AG08396 (cell line): ENCODE measurements at regions not wholly inside any gene's neighbourhood (a gene's known extent, or its start where the extent isn't known, plus 50 kb on each side); places are given as distances from the start of the nearest gene placed in this dataset.

Experiments
- DNase-seq: peaks from one replicate; pipeline ENCODE4 v3.0.0; 2012; ENCODE audit warnings: low spot score, mixed read lengths

DNA sequence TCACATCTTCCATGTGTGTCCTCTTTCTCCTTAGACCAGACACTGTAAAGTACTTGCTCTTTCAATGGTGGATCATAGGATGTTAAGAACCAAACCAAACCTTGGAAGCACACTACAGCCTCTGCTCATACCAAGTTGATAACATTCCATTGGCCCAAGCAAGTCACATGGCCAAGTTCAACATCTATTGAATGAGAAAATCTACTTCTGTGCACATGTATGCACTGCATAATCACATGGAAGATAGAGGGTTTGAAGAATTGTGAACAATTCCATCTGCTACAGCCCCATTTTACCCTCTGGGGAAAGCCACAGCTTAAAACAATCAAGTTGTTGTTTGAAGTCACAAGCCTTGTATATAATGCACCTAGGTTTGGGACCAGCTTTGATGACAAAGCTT lies 68.2 kb downstream of the MFAP3 start:
- DNase-seq = no peak

DNA sequence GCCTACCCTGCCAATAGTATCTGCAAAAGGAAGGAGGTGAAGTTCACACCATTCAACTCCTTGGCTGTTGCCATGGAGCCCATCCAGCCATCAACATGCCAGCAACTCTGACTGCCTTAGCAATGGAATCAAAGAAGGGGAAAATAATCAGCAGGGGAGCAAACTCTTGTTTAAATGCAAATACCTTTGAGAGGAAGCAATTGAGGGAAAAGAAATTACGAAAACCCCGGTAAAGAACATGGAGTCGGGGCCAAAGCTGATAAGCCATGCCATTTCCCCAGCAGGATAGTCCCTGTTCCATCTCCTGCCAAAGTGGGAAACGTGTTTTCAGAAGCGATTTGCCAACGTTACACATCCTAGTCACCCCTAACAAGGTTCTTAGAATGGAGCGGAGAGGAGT lies 69.0 kb downstream of the MFAP3 start:
- no peak for DNase-seq

DNA sequence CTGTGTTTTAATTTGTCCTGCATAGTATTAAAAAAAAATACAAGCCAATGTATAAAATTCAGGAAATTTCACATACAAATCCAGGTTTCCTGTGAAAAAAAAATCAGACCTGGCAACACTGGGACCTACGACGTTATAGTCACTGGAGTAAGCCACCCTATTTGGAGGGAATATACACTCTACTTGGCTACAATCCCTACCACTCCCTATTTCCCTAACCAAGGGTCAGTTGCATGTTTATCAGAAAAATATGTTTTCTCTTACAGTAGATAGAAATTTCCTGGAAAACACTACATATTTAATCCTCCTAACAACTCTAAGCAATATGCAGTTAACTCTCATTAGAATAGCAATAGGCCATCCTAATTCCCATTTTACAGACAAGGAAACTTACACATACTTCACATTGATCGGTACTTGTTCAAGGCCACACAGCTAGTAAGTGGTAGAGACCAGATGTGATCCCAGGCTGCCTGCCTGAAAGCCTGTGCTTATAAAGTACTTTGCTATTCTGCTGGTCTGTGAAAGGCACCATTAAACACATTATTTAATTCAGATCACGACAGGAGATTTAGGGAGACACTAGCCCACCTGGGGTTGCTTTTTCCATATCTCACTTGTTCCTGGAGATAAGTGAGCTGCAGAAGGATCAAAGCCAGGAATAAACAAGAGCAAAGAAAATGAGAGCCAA lies 70.8 kb downstream of the MFAP3 start:
- DNase-seq = no peak

DNA sequence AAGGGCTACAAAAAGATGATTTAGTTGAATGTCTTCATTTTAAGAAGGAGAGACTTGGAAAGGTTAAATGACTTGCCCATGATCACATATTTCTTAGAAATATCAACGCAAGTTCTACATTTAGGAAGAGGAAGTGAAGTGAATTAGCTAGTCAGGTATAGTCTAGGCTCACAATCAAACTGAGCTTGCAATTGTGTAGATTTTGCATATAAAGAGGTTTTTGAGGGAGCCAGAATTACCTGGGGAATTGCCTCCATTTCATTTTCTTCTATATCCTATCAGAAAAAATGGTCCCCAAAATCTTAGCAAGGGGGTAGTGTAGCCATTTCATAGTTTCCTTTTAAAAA lies 71.3 kb downstream of the MFAP3 start:
- no peak for DNase-seq

DNA sequence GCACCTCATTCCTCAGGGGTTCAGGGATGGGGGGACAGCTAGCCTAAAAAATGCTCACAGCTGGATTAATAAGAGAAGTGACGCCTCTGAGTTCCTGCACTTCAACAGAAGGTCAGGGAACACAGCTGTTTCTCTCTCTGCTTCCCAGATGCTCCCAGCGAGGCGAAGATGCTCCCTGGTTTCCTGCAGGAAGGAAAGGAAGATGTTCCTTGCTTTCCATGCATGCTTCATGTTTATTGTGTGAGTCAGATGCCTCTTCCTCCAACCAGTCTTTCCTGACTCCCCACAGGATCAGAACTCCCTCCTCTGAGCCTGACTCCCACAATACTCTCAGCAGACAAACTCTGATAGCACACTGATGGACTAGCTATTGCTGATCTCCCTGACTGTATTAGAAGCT lies 71.9 kb downstream of the MFAP3 start:
- no peak for DNase-seq

DNA sequence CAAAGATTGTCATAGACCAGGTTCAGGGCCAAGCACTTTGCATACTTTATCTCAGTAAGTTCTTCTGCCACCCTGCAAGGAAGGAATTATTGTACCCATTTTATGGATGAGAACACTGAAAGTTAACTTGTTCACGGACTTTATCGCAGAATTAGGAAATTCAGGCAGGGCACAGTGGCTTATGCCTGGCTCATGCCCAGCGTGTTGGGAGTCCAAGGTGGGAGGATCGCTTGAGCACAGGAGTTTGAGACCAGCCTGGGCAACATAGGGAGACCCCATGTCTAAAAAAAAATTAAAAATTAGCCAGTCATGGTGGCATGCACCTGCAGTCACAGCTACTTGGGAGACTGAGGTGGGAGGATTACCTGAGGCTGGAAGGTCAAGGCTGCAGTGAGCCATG lies 72.4 kb downstream of the MFAP3 start:
- DNase-seq = no peak

DNA sequence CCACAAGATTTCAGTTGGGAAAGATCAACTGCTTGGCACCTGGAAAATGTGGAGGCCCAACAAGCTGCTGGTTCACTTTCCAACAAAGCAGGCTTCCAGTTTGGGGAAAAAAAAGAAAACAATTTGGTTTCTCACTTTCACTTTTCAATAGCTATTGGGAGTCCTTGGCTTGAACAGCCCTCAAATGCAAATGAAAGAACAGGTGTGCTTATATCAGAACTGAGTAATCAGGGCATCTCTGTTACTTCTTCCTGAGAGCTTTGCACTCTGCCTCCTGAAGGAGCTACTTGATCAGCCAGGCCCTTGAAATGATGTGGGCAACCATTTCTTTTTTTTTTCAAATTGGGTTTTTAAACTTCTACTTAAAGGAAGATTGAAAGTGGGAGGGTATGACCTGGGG lies 73.5 kb downstream of the MFAP3 start:
- DNase-seq = no peak

DNA sequence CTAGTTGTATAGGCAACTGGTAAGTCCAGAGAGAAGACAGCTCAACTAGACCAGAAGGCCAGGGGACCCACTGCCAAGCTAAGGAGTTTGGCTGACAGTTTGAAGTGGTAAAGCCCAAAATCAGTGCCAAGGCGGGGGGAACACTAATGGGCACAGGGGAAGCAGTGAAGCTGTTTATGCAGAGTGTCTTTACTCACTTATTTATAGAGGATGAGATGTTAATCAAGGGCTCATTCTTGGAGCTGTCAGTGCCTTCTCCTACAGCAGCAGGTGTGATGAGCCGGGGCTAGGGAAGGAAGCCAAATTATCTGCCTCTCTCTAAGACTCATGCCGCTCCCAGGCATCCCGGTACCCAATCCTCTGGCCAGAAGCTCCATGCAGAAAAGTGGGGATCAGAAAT lies 75.2 kb upstream of the GALNT10 start:
- no peak for DNase-seq

DNA sequence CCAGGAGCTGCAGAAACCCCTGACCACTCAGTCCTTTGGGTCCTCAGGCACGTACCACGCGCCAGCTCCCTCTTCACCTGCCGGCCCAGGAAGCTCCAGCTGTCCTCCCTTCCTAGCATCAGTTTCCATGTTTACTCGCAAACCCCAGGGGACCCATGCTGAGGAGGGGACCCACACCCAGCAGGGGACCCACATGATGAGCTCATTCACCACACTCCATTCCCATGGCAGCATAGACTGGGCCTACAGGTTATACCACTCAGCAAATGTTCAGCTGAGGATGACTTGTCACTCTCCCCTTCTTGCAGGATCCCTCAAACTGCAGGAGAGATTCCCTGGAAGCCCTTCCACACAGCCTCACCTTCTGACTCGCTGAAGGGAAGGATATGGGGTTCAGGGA lies 73.5 kb upstream of the GALNT10 start:
- no peak for DNase-seq

DNA sequence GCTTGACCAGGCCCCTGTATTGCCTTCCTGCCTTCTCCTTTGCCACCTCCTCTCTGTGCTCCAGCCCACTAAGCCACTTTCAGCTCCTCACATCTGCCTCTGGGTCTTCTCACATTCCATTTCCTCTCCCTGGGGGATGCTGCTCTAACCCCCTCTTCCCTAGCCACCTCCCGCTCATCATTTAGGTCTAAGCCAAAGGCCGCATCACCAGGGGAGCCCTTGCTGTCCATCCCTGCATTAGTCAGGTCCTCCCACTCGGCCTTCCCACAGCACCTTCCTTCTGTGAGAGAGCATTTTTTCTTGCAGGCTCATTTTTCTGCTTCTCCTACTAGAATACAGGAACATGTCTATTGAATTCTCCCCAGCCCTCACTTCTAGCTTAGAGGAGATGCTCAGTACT lies 72.6 kb upstream of the GALNT10 start:
- DNase-seq = no peak

DNA sequence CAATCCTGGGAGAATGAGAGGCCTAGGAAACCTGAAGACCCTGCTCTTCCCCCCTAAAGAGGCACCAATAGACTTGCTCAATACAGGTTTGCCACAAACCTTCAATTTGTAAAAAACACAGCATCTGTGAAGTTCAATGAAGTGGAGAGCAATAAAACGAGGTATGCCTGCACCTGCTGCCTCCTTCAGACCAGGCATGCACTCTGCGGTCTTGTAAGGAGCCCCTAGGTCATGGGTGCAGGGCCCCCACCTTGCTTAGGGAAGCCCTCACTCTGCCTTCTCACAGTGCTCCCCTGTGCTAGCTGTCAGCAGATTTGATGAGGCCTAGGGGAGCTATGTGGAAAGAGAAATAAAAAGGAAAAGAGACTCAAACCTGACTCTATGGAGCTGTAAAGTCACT lies 72.1 kb upstream of the GALNT10 start:
- no peak for DNase-seq

DNA sequence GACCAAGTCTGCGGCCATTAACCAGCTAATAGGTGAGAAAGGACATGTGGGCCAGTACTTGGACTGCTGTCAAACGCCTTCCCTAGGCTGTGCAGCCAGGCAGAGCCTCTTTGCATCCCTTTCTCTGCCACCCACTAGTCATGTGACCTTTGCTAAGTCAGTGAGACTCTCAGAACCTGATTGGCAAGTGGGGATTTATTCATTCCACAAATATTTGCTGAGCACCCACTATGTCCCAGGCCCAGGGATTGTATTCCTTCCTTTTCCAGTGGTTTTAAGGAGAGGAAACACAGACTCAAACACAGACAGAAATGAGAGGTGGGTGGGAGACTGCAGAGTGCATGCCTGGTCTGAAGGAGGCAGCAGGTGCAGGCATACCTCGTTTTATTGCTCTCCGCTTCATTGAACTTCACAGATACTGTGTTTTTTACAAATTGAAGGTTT lies 71.6 kb upstream of the GALNT10 start:
- peak; percentile 41 for DNase-seq

DNA sequence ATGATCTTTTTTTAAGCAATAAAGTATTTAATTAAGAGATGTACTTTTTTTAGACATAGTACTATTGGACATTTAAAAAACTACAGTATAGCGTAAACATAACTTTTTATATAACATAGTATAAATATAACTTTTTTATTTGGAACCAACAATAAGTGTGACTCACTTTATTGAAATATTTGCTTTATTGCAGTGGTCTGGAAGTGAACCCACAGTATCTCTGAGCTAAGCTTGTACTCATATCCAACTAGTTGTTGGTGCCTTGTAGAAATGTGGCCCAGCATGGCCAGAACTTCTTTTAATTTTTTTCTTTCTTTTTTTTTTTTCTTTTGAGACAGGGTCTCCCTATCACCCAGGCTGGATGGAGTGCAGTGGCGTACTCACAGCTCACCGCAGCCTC lies 61.5 kb upstream of the GALNT10 start:
- DNase-seq = no peak

DNA sequence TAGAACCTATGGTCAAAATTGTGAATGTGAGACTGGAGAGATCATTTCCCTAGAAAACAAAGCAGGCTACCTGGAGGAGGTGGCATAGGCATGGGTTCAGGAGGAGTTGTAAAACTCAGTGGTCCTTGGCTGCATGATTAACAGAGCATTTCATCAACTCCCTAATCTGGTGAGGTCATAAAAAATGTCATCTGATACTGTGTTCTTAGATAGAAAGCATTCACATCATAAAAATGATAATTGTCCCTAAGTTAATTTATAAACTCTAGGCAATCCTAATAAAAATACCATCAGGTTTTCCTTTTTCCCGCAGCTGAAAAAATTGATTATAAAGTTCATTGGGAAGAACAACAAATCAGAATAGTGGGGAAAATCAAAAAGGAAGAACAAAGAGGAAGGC lies 60.6 kb upstream of the GALNT10 start:
- no peak for DNase-seq

DNA sequence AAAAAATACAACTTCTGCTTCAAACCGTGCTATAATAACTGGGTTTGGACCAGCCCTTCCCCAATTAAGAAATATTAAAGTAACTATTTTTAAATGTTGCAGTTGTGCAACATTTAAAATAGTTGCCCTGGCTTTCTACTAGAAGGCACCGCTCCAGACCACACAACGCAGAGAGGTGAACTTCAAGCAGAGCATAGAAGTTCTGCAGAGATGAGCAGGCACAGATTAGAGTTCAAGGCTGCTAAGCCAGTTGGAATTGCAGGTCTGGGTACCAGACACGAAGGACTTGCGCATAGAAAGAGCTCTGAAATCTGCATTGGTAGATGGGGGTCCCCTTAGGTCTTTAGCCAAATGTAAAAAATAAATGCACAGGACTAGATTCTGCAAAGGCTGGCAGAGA lies 58.7 kb upstream of the GALNT10 start:
- no peak for DNase-seq

DNA sequence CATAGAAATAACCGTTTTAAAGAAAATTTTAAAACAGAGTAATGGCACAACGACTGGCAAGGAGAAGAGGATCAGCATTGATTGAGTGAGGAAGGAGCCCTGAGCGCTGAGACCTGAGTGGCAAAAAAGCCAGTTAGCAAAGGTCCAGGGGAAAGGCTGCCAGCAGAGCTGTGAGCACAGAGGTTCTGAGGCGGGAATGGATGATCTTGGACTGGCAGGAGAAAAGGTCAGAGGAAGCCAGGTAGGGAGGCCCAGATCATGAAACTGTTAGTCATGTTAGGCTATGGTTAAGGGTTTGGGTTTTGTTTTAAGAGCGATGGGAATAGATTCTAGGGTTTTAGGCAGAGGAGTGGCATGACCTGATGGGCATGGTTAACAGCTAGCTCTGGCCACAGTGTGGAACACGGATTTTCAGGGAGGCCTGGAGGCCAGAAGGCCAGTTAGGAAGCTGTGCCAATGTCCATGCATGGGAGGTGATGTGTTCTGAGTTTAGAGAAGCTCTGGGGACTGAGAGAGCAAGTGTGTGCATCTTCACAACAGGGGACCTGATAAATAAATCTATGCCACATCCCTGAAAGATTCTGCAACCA lies 57.7 kb upstream of the GALNT10 start:
- no peak for DNase-seq

DNA sequence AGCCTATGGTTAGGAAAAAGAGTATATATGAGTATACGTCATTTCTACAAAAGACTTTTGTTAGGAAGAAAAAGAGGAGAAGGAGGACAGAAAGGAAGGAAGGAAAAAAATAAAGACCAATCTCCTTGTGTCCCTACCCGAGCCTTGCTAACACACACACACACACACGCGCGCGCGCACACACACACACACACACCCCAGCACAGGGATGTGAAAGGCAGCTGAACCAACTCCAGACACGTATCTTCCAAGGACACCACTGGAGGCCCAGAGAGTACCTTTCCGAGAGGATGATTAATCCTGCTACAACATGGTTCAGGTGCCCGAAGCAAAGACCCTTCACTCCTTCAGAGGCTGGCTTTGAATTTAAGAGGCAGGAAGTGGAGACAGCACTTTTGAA lies 56.9 kb upstream of the GALNT10 start:
- no peak for DNase-seq

DNA sequence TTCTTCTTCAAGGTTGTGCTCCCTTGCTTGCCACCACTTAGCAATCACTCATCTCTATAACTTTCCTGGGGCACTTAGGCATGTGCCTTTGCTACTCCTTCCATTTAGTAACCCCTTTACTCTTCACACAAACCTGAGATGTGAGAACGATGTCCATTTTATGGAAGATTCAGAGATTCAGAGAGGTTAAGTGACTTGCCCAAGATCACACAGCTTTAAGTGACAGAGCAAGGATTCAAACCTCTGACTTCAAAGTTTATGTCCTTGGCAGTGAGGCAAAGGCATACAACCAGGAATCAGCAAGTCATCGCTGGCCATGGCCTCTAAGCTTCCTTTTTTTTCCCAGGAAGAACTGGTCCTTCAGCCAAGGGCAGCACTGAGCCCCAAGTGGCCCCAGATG lies 56.0 kb upstream of the GALNT10 start:
- no peak for DNase-seq

DNA sequence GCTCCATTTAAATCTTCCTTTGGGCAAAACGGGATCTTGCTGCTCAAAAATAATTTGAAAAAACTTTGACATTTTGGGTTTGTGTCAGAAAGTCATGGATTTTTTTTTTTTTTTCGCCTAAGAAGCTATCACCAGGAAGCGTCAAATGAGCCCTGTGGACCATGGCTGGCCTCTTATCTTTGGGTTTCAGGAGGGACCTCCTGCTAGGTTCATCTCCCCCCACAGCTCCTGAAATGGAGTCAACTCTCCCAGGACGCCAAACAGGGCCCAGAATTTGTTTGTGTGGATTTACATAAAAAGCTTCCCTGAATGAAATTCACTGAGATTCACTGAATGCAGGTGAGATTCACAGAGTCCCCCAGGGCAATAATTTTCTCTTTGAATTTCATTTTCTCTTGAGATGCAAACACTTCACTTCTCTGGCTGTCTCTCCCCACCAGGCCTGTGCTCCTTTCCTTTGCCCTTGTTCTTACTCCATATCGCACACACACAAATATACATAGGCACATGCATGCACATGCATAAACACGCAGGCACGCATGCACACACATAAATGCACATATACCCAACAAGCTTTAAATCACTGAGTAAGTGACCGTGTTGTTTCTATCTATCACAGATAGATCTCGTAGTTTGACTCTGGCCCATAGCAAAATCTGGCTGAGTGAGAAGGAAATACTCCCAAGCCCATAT lies 55.3 kb upstream of the GALNT10 start:
- no peak for DNase-seq

DNA sequence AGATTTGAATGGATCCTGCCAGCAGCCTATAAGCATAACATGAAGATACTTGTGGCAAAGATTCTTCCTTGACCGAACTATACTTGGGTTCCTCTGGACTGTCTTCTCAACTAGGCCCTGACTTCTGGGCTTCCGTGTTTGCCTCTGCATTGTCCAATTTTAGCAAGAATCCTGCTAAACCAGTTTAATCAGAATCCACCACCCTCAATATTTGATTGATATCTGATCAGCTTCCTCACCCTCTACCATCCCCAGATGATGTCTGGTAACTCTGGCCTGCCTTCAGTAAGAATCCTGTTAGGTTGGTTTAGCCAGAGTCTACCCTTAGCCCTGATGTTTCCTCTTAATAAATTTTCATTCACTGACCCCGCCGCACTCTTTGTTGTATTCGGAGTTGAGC lies 54.4 kb upstream of the GALNT10 start:
- DNase-seq = no peak

DNA sequence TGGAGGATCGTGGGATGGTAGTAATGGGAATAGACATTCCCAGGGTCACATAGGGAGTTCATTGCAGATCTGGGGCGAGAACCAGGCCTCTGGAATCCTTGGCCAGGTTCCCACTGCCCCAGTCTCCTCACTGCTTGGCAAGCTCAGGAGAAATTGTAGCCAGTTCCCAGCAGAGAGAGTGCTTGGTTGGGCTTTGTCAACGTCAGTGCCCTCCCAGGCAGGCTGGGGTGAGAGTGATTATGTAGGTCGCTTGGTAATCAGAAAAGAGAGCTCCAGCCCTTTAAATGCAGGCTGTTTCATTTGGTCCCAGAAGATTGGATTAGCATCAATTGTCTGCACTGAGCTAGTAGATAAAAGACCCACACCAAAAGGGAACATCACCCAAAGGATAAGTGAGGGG lies 51.8 kb upstream of the GALNT10 start:
- DNase-seq = no peak

DNA sequence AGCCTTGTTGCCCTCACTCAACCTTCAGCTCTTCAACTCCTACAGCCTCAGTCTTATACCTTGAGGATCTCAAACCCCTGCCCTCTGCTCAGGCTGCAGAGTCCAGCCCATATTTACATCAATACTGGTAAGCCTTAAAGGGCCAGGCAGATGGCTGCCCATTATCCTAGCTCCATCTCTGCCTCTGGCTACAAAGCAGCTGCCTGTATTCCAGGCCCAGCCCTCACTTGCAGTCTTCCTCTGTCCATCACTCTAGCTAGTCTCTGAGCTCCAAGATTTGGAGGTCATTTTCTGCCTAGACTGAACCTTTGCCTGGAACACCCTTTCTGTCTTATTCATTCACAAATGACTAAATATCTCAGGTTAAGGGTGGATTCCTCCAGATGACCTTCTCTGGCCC lies 50.2 kb upstream of the GALNT10 start:
- DNase-seq = no peak
